HG02970 (cell line): ENCODE measurements at regions not wholly inside any gene's neighbourhood (a gene's known extent, or its start where the extent isn't known, plus 50 kb on each side); places are given as distances from the start of the nearest gene placed in this dataset.
"Not testable (repeated sequence)": the region's sequence is repeated elsewhere in the genome, so short reads cannot be mapped to it uniquely, and the experiment has no call there.

ENCODE experiments used
- ATAC-seq: cut with Tn5 transposase; IDR thresholded peaks from one replicate; pipeline ENCODE4 v1.9.1; 2021; ENCODE audit warnings: mild to moderate bottlenecking, moderate library complexity, moderate number of reproducible peaks; ENCODE audit not compliant: unreplicated experiment, low FRiP score

GRCh38 chr11:103794262-103794661 is 242.2 kb upstream of the DDI1 start:
- no peak for ATAC-seq

- ATAC-seq = no peak
Observed at GRCh38 chr11:103798026-103798425, 238.4 kb upstream of the DDI1 start.

- ATAC-seq = no peak
Observed at GRCh38 chr11:103798446-103798845, 238.0 kb upstream of the DDI1 start.

GRCh38 chr11:103800406-103801114 is 235.9 kb upstream of the DDI1 start:
- no peak for ATAC-seq

- ATAC-seq = no peak
Observed at GRCh38 chr11:103803062-103803461, 233.4 kb upstream of the DDI1 start.

- no peak for ATAC-seq
Observed at GRCh38 chr11:103805688-103806009, 230.8 kb upstream of the DDI1 start.

- ATAC-seq = peak; percentile 45
Observed at GRCh38 chr11:103806130-103806895, 230.1 kb upstream of the DDI1 start.

GRCh38 chr11:103807806-103808205 is 228.6 kb upstream of the DDI1 start:
- no peak for ATAC-seq

- ATAC-seq = no peak
Observed at GRCh38 chr11:103808252-103808651, 228.2 kb upstream of the DDI1 start.

GRCh38 chr11:103811870-103812455 is 224.5 kb upstream of the DDI1 start:
- ATAC-seq = no peak

GRCh38 chr11:103812680-103813079 is 223.8 kb upstream of the DDI1 start:
- ATAC-seq = no peak

GRCh38 chr11:103820345-103820744 is 216.1 kb upstream of the DDI1 start:
- ATAC-seq = not testable (repeated sequence)

- ATAC-seq = no peak
Observed at GRCh38 chr11:103824116-103824515, 212.3 kb upstream of the DDI1 start.

- ATAC-seq = no peak
Observed at GRCh38 chr11:103825469-103825868, 211.0 kb upstream of the DDI1 start.

- no peak for ATAC-seq
Observed at GRCh38 chr11:103826856-103827255, 209.6 kb upstream of the DDI1 start.

GRCh38 chr11:103829596-103829995 is 206.8 kb upstream of the DDI1 start:
- ATAC-seq = no peak

GRCh38 chr11:103830205-103830604 is 206.2 kb upstream of the DDI1 start:
- ATAC-seq = no peak

- ATAC-seq = no peak
Observed at GRCh38 chr11:103832762-103833161, 203.7 kb upstream of the DDI1 start.

GRCh38 chr11:103842191-103842590 is 194.2 kb upstream of the DDI1 start:
- no peak for ATAC-seq

GRCh38 chr11:103842795-103843194 is 193.6 kb upstream of the DDI1 start:
- no peak for ATAC-seq

GRCh38 chr11:103844327-103845215 is 191.9 kb upstream of the DDI1 start:
- ATAC-seq = peak; percentile 99
